Esophagus muscularis mucosa (tissue), 4 donors: ENCODE measurements at regions not wholly inside any gene's neighbourhood (a gene's known extent, or its start where the extent isn't known, plus 50 kb on each side); places are given as distances from the start of the nearest gene placed in this dataset.

Experiments
- CTCF ChIP-seq, 3 experiments: fragments of 200-600 bp in 2 of 3; fragments of 450-650 bp in 1 of 3; sonication (generic) in 2 of 3; IDR thresholded peaks; one replicate each; pipeline ENCODE4 v1.5.1; 2017 to 2019; ENCODE audit warnings: antibody characterized with exemption in 3 of 3, mild to moderate bottlenecking in 2 of 3, moderate library complexity in 1 of 3
- EP300 ChIP-seq: sonication (generic); formaldehyde crosslinking; IDR thresholded peaks from one replicate; pipeline ENCODE4 v1.6.1; 2017; ENCODE audit warnings: antibody characterized with exemption
- POLR2A ChIP-seq: fragments of 450-650 bp; IDR thresholded peaks from one replicate; pipeline ENCODE4 v1.6.1; 2017; ENCODE audit warnings: antibody characterized with exemption, moderate library complexity, mild to moderate bottlenecking, low read depth
- POLR2AphosphoS5 ChIP-seq, 2 donors: sonication (generic); formaldehyde crosslinking; IDR thresholded peaks; one replicate each; pipeline ENCODE4 v1.6.1; 2017; ENCODE audit warnings: antibody characterized with exemption in 2 of 2

GRCh38 chr20:16914277-16914676, 166.1 kb downstream of the OTOR start:
- TF ChIP-seq POLR2AphosphoS5 (IDR thresholded peaks at IDR 0.05): no peak
- no peak for TF ChIP-seq POLR2A
- TF ChIP-seq CTCF (IDR thresholded peaks at IDR 0.05): no peak
- no peak for TF ChIP-seq EP300
